Fibroblast of villous mesenchyme (primary cell): ENCODE measurements at regions not wholly inside any gene's neighbourhood (a gene's known extent, or its start where the extent isn't known, plus 50 kb on each side); places are given as distances from the start of the nearest gene placed in this dataset.

Source experiments
- DNase-seq: peaks from one replicate; pipeline ENCODE4 v3.0.0-alpha.2; 2010; ENCODE audit warnings: low read depth
- H3K4me3 ChIP-seq: 2 replicates; pipeline ENCODE4 v1.5.1; 2011; ENCODE audit warnings: low read depth, mild to moderate bottlenecking, low read length
- CTCF ChIP-seq: IDR thresholded peaks from 2 replicates; pipeline ENCODE4 v1.5.1; 2012; ENCODE audit warnings: low read depth, mild to moderate bottlenecking, low read length; ENCODE audit not compliant: insufficient read depth

- no peak for TF ChIP-seq CTCF
These were observed 439.6 kb upstream of the NMUR2 start for GRCh38 chr5:152844713-152845112.

DNA sequence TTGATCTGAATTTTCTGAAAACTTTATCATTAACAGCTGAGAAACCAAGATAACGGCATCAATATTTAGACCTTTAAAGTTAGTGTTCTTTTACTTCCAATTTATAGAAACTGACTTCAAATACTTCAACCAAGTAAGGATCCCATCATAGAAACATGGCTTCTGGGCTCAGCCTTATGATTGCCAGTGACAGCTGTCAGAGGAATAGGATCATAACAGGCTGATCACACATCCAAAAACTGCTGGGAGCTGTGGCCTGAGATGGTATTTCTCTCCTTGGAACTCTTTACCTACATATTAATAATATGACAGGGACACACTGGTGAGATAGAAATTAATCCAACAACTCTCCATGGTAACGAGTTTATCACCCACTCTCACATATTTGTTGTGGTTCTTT lies 448.3 kb upstream of the NMUR2 start:
- H3K4me3 ChIP-seq: no peak overlapping the region
- no peak for TF ChIP-seq CTCF
- DNase-seq: no peak

More at GRCh38 chr5:152844713-152845112, 439.6 kb upstream of the NMUR2 start:
- no peak overlapping the region for H3K4me3 ChIP-seq
- no peak for DNase-seq

DNA sequence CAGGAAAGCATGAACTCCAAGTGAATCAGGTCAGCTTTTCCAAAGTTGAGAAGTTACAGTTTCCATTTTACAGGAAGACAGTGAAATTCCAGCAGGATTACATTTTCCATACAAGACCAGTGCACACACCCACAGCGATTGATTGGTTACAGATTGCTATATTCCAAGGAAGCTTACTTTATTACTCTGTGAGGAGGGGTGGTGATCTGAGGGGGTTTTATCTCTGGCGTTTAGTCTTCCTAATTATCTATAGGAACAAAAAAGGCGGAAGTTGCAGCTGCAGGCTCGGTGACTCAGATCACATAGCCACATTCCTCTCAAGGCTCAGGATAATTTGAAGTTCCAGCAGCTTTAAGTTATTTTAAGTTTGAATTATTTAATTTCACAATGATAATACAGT lies 450.4 kb upstream of the NMUR2 start:
- DNase-seq: peak; percentile 20
- TF ChIP-seq CTCF: no peak
- H3K4me3 ChIP-seq: no peak overlapping the region

- no peak for TF ChIP-seq CTCF
- DNase-seq: no peak
- no peak overlapping the region for H3K4me3 ChIP-seq
These were observed 456.2 kb upstream of the NMUR2 start for GRCh38 chr5:152861231-152861630.

- no peak for DNase-seq
- no peak for TF ChIP-seq CTCF
- H3K4me3 ChIP-seq: no peak overlapping the region
These were observed 459.4 kb upstream of the NMUR2 start for GRCh38 chr5:152864447-152864846.

- H3K4me3 ChIP-seq: no peak overlapping the region
- DNase-seq: no peak
- no peak for TF ChIP-seq CTCF
These were observed 459.9 kb upstream of the NMUR2 start for GRCh38 chr5:152864991-152865390.

DNA sequence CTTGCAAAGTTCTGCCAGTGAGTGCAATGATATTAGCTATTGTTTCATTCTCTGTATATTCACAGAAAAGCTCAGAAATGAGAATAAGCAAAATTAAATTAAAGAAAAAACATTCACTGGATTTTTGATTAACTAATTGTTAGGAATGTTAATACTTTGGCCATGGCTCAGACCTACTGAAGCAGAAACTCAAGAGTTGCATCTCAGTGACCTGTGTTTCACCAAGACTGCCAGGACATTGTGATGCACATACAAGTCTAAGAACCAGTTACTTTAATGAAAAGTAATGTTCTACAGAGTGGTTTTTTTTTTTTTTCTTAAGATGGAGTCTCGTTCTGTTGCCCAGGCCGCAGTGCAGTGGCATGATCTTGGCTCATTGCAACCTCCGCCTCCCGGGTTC lies 464.9 kb upstream of the NMUR2 start:
- DNase-seq: no peak
- no peak for TF ChIP-seq CTCF
- no peak overlapping the region for H3K4me3 ChIP-seq
